ENCODE measurements at regions not wholly inside any gene's neighbourhood (a gene's known extent, or its start where the extent isn't known, plus 50 kb on each side); places are given as distances from the start of the nearest gene placed in this dataset.

- no peak for TF ChIP-seq SPI1 (IDR thresholded peaks at IDR 0.05; ENCODE audit: borderline replicate concordance, low read depth)
- TF ChIP-seq GABPA (IDR thresholded peaks at IDR 0.05; ENCODE audit: low read depth): no peak
- TF ChIP-seq, protein P1, sequence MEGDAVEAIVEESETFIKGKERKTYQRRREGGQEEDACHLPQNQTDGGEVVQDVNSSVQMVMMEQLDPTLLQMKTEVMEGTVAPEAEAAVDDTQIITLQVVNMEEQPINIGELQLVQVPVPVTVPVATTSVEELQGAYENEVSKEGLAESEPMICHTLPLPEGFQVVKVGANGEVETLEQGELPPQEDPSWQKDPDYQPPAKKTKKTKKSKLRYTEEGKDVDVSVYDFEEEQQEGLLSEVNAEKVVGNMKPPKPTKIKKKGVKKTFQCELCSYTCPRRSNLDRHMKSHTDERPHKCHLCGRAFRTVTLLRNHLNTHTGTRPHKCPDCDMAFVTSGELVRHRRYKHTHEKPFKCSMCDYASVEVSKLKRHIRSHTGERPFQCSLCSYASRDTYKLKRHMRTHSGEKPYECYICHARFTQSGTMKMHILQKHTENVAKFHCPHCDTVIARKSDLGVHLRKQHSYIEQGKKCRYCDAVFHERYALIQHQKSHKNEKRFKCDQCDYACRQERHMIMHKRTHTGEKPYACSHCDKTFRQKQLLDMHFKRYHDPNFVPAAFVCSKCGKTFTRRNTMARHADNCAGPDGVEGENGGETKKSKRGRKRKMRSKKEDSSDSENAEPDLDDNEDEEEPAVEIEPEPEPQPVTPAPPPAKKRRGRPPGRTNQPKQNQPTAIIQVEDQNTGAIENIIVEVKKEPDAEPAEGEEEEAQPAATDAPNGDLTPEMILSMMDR (IDR thresholded peaks at IDR 0.05; ENCODE audit: insufficient read depth, low read length): no peak
- no peak for TF ChIP-seq REST (IDR thresholded peaks at IDR 0.05; ENCODE audit: insufficient replicate concordance, low read depth)
- TF ChIP-seq POLR2AphosphoS5 (IDR thresholded peaks at IDR 0.05; ENCODE audit: low read depth): no peak
- no peak for DNase-seq (ENCODE audit: low read depth in 1 of 2, low spot score in 1 of 2)
- no peak overlapping the region for H3K4me3 ChIP-seq (replicated peaks; ENCODE audit: insufficient read depth, low read length)
- no peak overlapping the region for H3K27ac ChIP-seq (replicated peaks)
- no peaks in the 10 kb centered on the region for H3K27me3 ChIP-seq (ENCODE audit: insufficient read depth, poor library complexity, severe bottlenecking)
Measured at GRCh38 chr5:113719549-113719948, 206.1 kb downstream of the YTHDC2 start.

- Histone ChIP-seq H3K27ac (replicated peaks) (no peak overlapping the region), H3K4me3 (replicated peaks; ENCODE audit: insufficient read depth, low read length) (no peak overlapping the region), H3K27me3 (ENCODE audit: insufficient read depth, poor library complexity, severe bottlenecking) (no peaks in the 10 kb centered on the region)
- TF ChIP-seq REST (IDR thresholded peaks at IDR 0.05; ENCODE audit: insufficient replicate concordance, low read depth) (no peak), SPI1 (IDR thresholded peaks at IDR 0.05; ENCODE audit: borderline replicate concordance, low read depth) (no peak), GABPA (IDR thresholded peaks at IDR 0.05; ENCODE audit: low read depth) (no peak), POLR2AphosphoS5 (IDR thresholded peaks at IDR 0.05; ENCODE audit: low read depth) (no peak)
- TF ChIP-seq, protein P1 (IDR thresholded peaks at IDR 0.05; ENCODE audit: insufficient read depth, low read length): no peak
- no peak for DNase-seq (ENCODE audit: low read depth in 1 of 2, low spot score in 1 of 2)
Measured at GRCh38 chr5:113721171-113721570, 207.7 kb downstream of the YTHDC2 start.

GRCh38 chr5:113723021-113723420 lies 209.5 kb downstream of the YTHDC2 start:
- H3K27me3 ChIP-seq (ENCODE audit: insufficient read depth, poor library complexity, severe bottlenecking): no peaks in the 10 kb centered on the region
- TF ChIP-seq POLR2AphosphoS5 (IDR thresholded peaks at IDR 0.05; ENCODE audit: low read depth): no peak
- TF ChIP-seq GABPA (IDR thresholded peaks at IDR 0.05; ENCODE audit: low read depth): no peak
- TF ChIP-seq, protein P1 (IDR thresholded peaks at IDR 0.05; ENCODE audit: insufficient read depth, low read length): no peak
- no peak for TF ChIP-seq REST (IDR thresholded peaks at IDR 0.05; ENCODE audit: insufficient replicate concordance, low read depth)
- TF ChIP-seq SPI1 (IDR thresholded peaks at IDR 0.05; ENCODE audit: borderline replicate concordance, low read depth): no peak
- DNase-seq (ENCODE audit: low read depth in 1 of 2, low spot score in 1 of 2): no peak
- H3K27ac ChIP-seq (replicated peaks): no peak overlapping the region
- H3K4me3 ChIP-seq (replicated peaks; ENCODE audit: insufficient read depth, low read length): no peak overlapping the region

All from HL-60 (cell line).